Thymus (tissue), 11 donors: ENCODE measurements at regions not wholly inside any gene's neighbourhood (a gene's known extent, or its start where the extent isn't known, plus 50 kb on each side); places are given as distances from the start of the nearest gene placed in this dataset.

Experiments
- DNase-seq, 9 donors: peaks; one replicate each; pipeline ENCODE4 v3.0.0-alpha.2; 2013; ENCODE audit warnings: low spot score in 9 of 9, low read depth in 6 of 9, missing footprints in 1 of 9
- H3K27ac ChIP-seq, 2 donors: one replicate each; pipeline ENCODE4 v1.5.1; 2013; ENCODE audit warnings: control low read depth in 1 of 2, low read depth in 1 of 2, low read length in 1 of 2, mild to moderate bottlenecking in 1 of 2, moderate library complexity in 1 of 2
- H3K27me3 ChIP-seq, 2 donors: one replicate each; pipeline ENCODE4 v1.5.1; 2013; ENCODE audit warnings: low read length in 1 of 2; ENCODE audit not compliant: control insufficient read depth in 2 of 2, insufficient read depth in 1 of 2
- H3K36me3 ChIP-seq, 2 donors: one replicate each; pipeline ENCODE4 v1.5.1; 2013; ENCODE audit warnings: low read length in 1 of 2, mild to moderate bottlenecking in 1 of 2, moderate library complexity in 1 of 2; ENCODE audit not compliant: control insufficient read depth in 2 of 2, insufficient read depth in 2 of 2
- H3K4me1 ChIP-seq, 2 donors: one replicate each; pipeline ENCODE4 v1.5.1; 2013; ENCODE audit warnings: low read length in 2 of 2; ENCODE audit not compliant: control insufficient read depth in 2 of 2, insufficient read depth in 2 of 2
- H3K4me3 ChIP-seq, 2 donors: one replicate each; pipeline ENCODE4 v1.5.1; 2013; ENCODE audit warnings: low read length in 2 of 2, control low read depth in 1 of 2, mild to moderate bottlenecking in 1 of 2
- H3K9me3 ChIP-seq, 2 donors: one replicate each; pipeline ENCODE4 v1.5.1; 2013; ENCODE audit warnings: low read length in 1 of 2, mild to moderate bottlenecking in 1 of 2; ENCODE audit not compliant: control insufficient read depth in 2 of 2, insufficient read depth in 1 of 2
- WGBS: extraction: QIAGEN DNeasy Blood & Tissue Kit; methylation state at CpG from one replicate; pipeline ENCODE4 v1.1.7; 2013; 5-methylcytosine and 5-hydroxymethylcytosine counted together
- donor health status: healthy.

GRCh38 chr1:209335178-209335577 is 248.3 kb upstream of the CAMK1G start:
- no peak overlapping the region for H3K27ac ChIP-seq
- no peaks in the 10 kb centered on the region for H3K27me3 ChIP-seq
- H3K4me1 ChIP-seq, result no peaks in the 10 kb centered on the region
- H3K36me3 ChIP-seq, result no peaks in the 10 kb centered on the region
- H3K4me3 ChIP-seq, result no peak overlapping the region
- no peaks in the 10 kb centered on the region for H3K9me3 ChIP-seq
- DNase-seq, result peak in 1 of 9 donors; percentile 4
- WGBS, result 86% methylated on average over 2 of the region's 2 CpGs

- no peaks in the 10 kb centered on the region for H3K27me3 ChIP-seq
- H3K36me3 ChIP-seq, result no peaks in the 10 kb centered on the region
- H3K4me1 ChIP-seq, result no peaks in the 10 kb centered on the region
- H3K27ac ChIP-seq, result no peak overlapping the region
- no peak overlapping the region for H3K4me3 ChIP-seq
- 89% methylated on average over 4 of the region's 4 CpGs for WGBS
- no peak for DNase-seq
- H3K9me3 ChIP-seq, result no peaks in the 10 kb centered on the region
Measured at GRCh38 chr1:209341146-209341545, 242.4 kb upstream of the CAMK1G start.

GRCh38 chr1:209341673-209342420 is 241.7 kb upstream of the CAMK1G start:
- Histone ChIP-seq H3K4me1 (no peaks in the 10 kb centered on the region), H3K4me3 (no peak overlapping the region), H3K27ac (no peak overlapping the region), H3K27me3 (no peaks in the 10 kb centered on the region), H3K36me3 (no peaks in the 10 kb centered on the region), H3K9me3 (no peaks in the 10 kb centered on the region)
- DNase-seq, result no peak
- WGBS, result 95% methylated on average over 8 of the region's 8 CpGs

GRCh38 chr1:209342441-209343175 is 240.9 kb upstream of the CAMK1G start:
- Histone ChIP-seq H3K9me3 (no peaks in the 10 kb centered on the region), H3K4me3 (no peak overlapping the region), H3K4me1 (no peaks in the 10 kb centered on the region), H3K27ac (no peak overlapping the region), H3K27me3 (no peaks in the 10 kb centered on the region), H3K36me3 (no peaks in the 10 kb centered on the region)
- DNase-seq, result no peak
- WGBS, result 87% methylated on average over 9 of the region's 9 CpGs

- no peaks in the 10 kb centered on the region for H3K27me3 ChIP-seq
- H3K9me3 ChIP-seq, result no peaks in the 10 kb centered on the region
- H3K36me3 ChIP-seq, result no peaks in the 10 kb centered on the region
- no peak for DNase-seq
- H3K4me1 ChIP-seq, result no peaks in the 10 kb centered on the region
- no peak overlapping the region for H3K4me3 ChIP-seq
- WGBS, result 96% methylated on average over 4 of the region's 4 CpGs
- no peak overlapping the region for H3K27ac ChIP-seq
Measured at GRCh38 chr1:209343511-209343910, 240.0 kb upstream of the CAMK1G start.

- no peaks in the 10 kb centered on the region for H3K9me3 ChIP-seq
- no peak for DNase-seq
- H3K27me3 ChIP-seq, result no peaks in the 10 kb centered on the region
- H3K4me3 ChIP-seq, result no peak overlapping the region
- no peaks in the 10 kb centered on the region for H3K36me3 ChIP-seq
- no peaks in the 10 kb centered on the region for H3K4me1 ChIP-seq
- no peak overlapping the region for H3K27ac ChIP-seq
- 90% methylated on average over 2 of the region's 2 CpGs for WGBS
Measured at GRCh38 chr1:209344156-209344555, 239.4 kb upstream of the CAMK1G start.

GRCh38 chr1:209349363-209350308 is 233.9 kb upstream of the CAMK1G start:
- H3K4me1 ChIP-seq, result no peaks in the 10 kb centered on the region
- no peak overlapping the region for H3K27ac ChIP-seq
- H3K4me3 ChIP-seq, result no peak overlapping the region
- WGBS, result 93% methylated on average over 9 of the region's 9 CpGs
- no peaks in the 10 kb centered on the region for H3K36me3 ChIP-seq
- no peaks in the 10 kb centered on the region for H3K27me3 ChIP-seq
- H3K9me3 ChIP-seq, result no peaks in the 10 kb centered on the region
- no peak for DNase-seq

- WGBS, result 90% methylated on average over 3 of the region's 3 CpGs
- Histone ChIP-seq H3K4me1 (no peaks in the 10 kb centered on the region), H3K9me3 (no peaks in the 10 kb centered on the region), H3K27me3 (no peaks in the 10 kb centered on the region), H3K27ac (no peak overlapping the region), H3K4me3 (no peak overlapping the region), H3K36me3 (no peaks in the 10 kb centered on the region)
- DNase-seq, result no peak
Measured at GRCh38 chr1:209353053-209353452, 230.5 kb upstream of the CAMK1G start.
